WTC11 (cell line): ENCODE measurements at regions not wholly inside any gene's neighbourhood (a gene's known extent, or its start where the extent isn't known, plus 50 kb on each side); places are given as distances from the start of the nearest gene placed in this dataset.

Source experiments
- ATAC-seq: fragments of 200-7000 bp; cut with Tn5 transposase; 2 replicates; pipeline ENCODE4 v1.10.0; 2021; ENCODE audit warnings: mild to moderate bottlenecking, moderate library complexity
- CTCF ChIA-PET: fragments of 300-600 bp; sonication (Branson Sonifier 250); formaldehyde crosslinking; loops from one replicate; lab custom pipeline; 2021; ENCODE audit warnings: antibody characterized with exemption; lab: Charles Lee
- POLR2A ChIA-PET: fragments of 350-600 bp; sonication (Branson Sonifier 250); formaldehyde crosslinking; loops from one replicate; lab custom pipeline; 2021; ENCODE audit warnings: antibody characterized with exemption; lab: Charles Lee
- DNase-seq: peaks from one replicate; pipeline ENCODE4 v3.0.0; 2021; ENCODE audit warnings: low spot score
- H3K27ac Mint-ChIP-seq: 2 replicates; pipeline ENCODE4 v1.8.0; 2021; ENCODE audit warnings: mixed read lengths
- H3K27me3 Mint-ChIP-seq: 2 replicates; pipeline ENCODE4 v1.8.0; 2021; ENCODE audit warnings: low read depth, mild to moderate bottlenecking, moderate library complexity, mixed read lengths
- H3K36me3 Mint-ChIP-seq: 2 replicates; pipeline ENCODE4 v1.8.0; 2021; ENCODE audit warnings: mixed read lengths
- H3K4me1 Mint-ChIP-seq: 2 replicates; pipeline ENCODE4 v1.8.0; 2022; ENCODE audit warnings: mixed read lengths
- H3K4me3 Mint-ChIP-seq: 2 replicates; pipeline ENCODE4 v1.8.0; 2021; ENCODE audit warnings: mild to moderate bottlenecking, moderate library complexity, mixed read lengths
- H3K9me3 Mint-ChIP-seq: 2 replicates; pipeline ENCODE4 v1.8.0; 2021; ENCODE audit warnings: mixed read lengths
- CBFB ChIP-seq: sonication (generic); formaldehyde crosslinking; IDR thresholded peaks from 2 replicates; pipeline ENCODE4 v1.8.1; 2022; ENCODE audit warnings: mild to moderate bottlenecking, low read depth, missing genetic modification reagents
- E2F4 ChIP-seq: sonication (generic); formaldehyde crosslinking; IDR thresholded peaks from 2 replicates; pipeline ENCODE4 v1.8.1; 2022; ENCODE audit warnings: low read depth, mild to moderate bottlenecking, moderate library complexity, missing genetic modification reagents, borderline replicate concordance
- ELF4 ChIP-seq: sonication (generic); formaldehyde crosslinking; IDR thresholded peaks from 2 replicates; pipeline ENCODE4 v1.8.1; 2022; ENCODE audit warnings: low read depth, mild to moderate bottlenecking, moderate library complexity, missing genetic modification reagents
- EMX1 ChIP-seq: fragments of 250-450 bp; sonication (Bioruptor Pico); IDR thresholded peaks from 2 replicates; pipeline ENCODE4 v1.8.0; 2021; ENCODE audit warnings: mild to moderate bottlenecking
- ESRRA ChIP-seq: sonication (generic); formaldehyde crosslinking; IDR thresholded peaks from 2 replicates; pipeline ENCODE4 v1.8.1; 2022; ENCODE audit warnings: mild to moderate bottlenecking, missing genetic modification reagents, borderline replicate concordance
- IRF2 ChIP-seq: sonication (generic); formaldehyde crosslinking; IDR thresholded peaks from 2 replicates; pipeline ENCODE4 v1.8.0; 2022; ENCODE audit warnings: low read depth, missing genetic modification reagents, borderline replicate concordance
- MLX ChIP-seq: sonication (generic); formaldehyde crosslinking; IDR thresholded peaks from 2 replicates; pipeline ENCODE4 v1.8.1; 2023; ENCODE audit warnings: mild to moderate bottlenecking, missing genetic modification reagents, moderate library complexity
- NFATC4 ChIP-seq: fragments of 250-450 bp; sonication (Bioruptor Pico); IDR thresholded peaks from 2 replicates; pipeline ENCODE4 v1.9.0; 2021; ENCODE audit warnings: mild to moderate bottlenecking
- NFE2L1 ChIP-seq: sonication (generic); formaldehyde crosslinking; IDR thresholded peaks from 2 replicates; pipeline ENCODE4 v1.8.1; 2023; ENCODE audit warnings: missing genetic modification reagents
- PREB ChIP-seq: sonication (generic); formaldehyde crosslinking; IDR thresholded peaks from 2 replicates; pipeline ENCODE4 v1.8.1; 2022; ENCODE audit warnings: mild to moderate bottlenecking, missing genetic modification reagents, moderate library complexity, borderline replicate concordance
- SMAD3 ChIP-seq: sonication (generic); formaldehyde crosslinking; IDR thresholded peaks from 2 replicates; pipeline ENCODE4 v1.8.0; 2022; ENCODE audit warnings: missing genetic modification reagents, mild to moderate bottlenecking, borderline replicate concordance
- SOX15 ChIP-seq: fragments of 250-450 bp; sonication (Bioruptor Pico); IDR thresholded peaks from 2 replicates; pipeline ENCODE4 v1.9.0; 2021; ENCODE audit warnings: mild to moderate bottlenecking
- SP1 ChIP-seq: sonication (generic); formaldehyde crosslinking; conservative IDR thresholded peaks from 2 replicates; pipeline ENCODE4 v1.8.1; 2022; ENCODE audit warnings: missing genetic modification reagents
- ZNF121 ChIP-seq: sonication (generic); formaldehyde crosslinking; IDR thresholded peaks from 2 replicates; pipeline ENCODE4 v1.8.0; 2023; ENCODE audit warnings: missing genetic modification reagents
- ZNF416 ChIP-seq: fragments of 250-450 bp; sonication (Bioruptor Pico); IDR thresholded peaks from 2 replicates; pipeline ENCODE4 v1.9.0; 2021; ENCODE audit warnings: mild to moderate bottlenecking, inconsistent platforms
- ZNF532 ChIP-seq: fragments of 250-450 bp; sonication (Bioruptor Pico); IDR thresholded peaks from 2 replicates; pipeline ENCODE4 v1.9.0; 2021; ENCODE audit warnings: mild to moderate bottlenecking, borderline replicate concordance
- TF ChIP-seq, protein P1 (sequence below): fragments of 250-450 bp; sonication (Bioruptor Pico); IDR thresholded peaks from 2 replicates; pipeline ENCODE4 v1.9.0; 2021; ENCODE audit warnings: mild to moderate bottlenecking

DNA sequence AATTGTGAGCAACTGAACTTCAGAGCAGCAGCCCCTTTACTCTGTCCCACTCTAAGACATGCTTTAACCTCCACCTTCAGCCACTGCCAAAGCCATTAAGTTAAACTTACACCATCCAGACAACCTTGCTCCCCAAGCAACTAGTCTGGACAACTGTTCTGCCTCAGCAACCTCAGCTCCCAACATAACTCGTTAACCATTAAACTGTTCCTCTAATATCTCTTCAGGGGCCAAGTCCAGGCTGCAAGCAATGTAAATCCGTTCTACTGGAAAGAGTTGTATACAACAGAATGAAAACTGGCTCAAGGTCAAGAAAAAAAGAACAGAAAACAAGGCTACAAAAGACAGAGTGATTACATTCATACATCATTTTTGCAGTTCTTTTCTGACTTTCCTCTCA is 131.7 kb upstream of the TARS1 start (continued):
- TF ChIP-seq ZNF532 (no peak), ZNF416 (no peak)

- H3K27me3 Mint-ChIP-seq, result peaks cover 5% of the 10 kb centered on the region
- POLR2A ChIA-PET, result no interaction called here
- H3K36me3 Mint-ChIP-seq, result no peaks in the 10 kb centered on the region
- H3K27ac Mint-ChIP-seq, result no peak overlapping the region
- DNase-seq, result no peak
- H3K4me3 Mint-ChIP-seq, result no peak overlapping the region
- no peak for TF ChIP-seq SP1 (CRISPR knock-in tag)
- TF ChIP-seq IRF2 (CRISPR knock-in tag), result no peak
- TF ChIP-seq CBFB (CRISPR knock-in tag), result no peak
- TF ChIP-seq NFE2L1, result no peak
- no peak for TF ChIP-seq ELF4
- TF ChIP-seq MLX (CRISPR knock-in tag), result no peak
- no peak for TF ChIP-seq NFATC4 (CRISPR knock-in tag)
- no peak for TF ChIP-seq ESRRA (CRISPR knock-in tag)
- no peak for TF ChIP-seq PREB (CRISPR knock-in tag)
- no peak for TF ChIP-seq SOX15
- TF ChIP-seq, protein P1, sequence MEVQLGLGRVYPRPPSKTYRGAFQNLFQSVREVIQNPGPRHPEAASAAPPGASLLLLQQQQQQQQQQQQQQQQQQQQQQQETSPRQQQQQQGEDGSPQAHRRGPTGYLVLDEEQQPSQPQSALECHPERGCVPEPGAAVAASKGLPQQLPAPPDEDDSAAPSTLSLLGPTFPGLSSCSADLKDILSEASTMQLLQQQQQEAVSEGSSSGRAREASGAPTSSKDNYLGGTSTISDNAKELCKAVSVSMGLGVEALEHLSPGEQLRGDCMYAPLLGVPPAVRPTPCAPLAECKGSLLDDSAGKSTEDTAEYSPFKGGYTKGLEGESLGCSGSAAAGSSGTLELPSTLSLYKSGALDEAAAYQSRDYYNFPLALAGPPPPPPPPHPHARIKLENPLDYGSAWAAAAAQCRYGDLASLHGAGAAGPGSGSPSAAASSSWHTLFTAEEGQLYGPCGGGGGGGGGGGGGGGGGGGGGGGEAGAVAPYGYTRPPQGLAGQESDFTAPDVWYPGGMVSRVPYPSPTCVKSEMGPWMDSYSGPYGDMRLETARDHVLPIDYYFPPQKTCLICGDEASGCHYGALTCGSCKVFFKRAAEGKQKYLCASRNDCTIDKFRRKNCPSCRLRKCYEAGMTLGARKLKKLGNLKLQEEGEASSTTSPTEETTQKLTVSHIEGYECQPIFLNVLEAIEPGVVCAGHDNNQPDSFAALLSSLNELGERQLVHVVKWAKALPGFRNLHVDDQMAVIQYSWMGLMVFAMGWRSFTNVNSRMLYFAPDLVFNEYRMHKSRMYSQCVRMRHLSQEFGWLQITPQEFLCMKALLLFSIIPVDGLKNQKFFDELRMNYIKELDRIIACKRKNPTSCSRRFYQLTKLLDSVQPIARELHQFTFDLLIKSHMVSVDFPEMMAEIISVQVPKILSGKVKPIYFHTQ (CRISPR knock-in tag), result no peak
- no peak for TF ChIP-seq ZNF121
- no peak for TF ChIP-seq EMX1 (CRISPR knock-in tag)
- no peak for TF ChIP-seq E2F4
- TF ChIP-seq SMAD3 (CRISPR knock-in tag), result no peak
- TF ChIP-seq, all 79 proteins: peak for 0
- no peak for ATAC-seq
- Mint-ChIP-seq H3K4me1 (no peaks in the 10 kb centered on the region), H3K9me3 (peaks cover 22% of the 10 kb centered on the region)
- CTCF ChIA-PET, result interaction anchor here (1.3 kb wide), 1 partner anchor 9 kb away, joined by 3 read pairs; no protein-coding TSS in a partner anchor
These were observed 131.0 kb upstream of the TARS1 start for GRCh38 chr5:33309536-33310345.
